RWPE1 (cell line): ENCODE measurements at regions not wholly inside any gene's neighbourhood (a gene's known extent, or its start where the extent isn't known, plus 50 kb on each side); places are given as distances from the start of the nearest gene placed in this dataset.

Experiments used
- CTCF ChIA-PET: fragments of 350-600 bp; sonication (Branson Sonifier 250); formaldehyde crosslinking; extraction: SDS; loops from one replicate; lab custom pipeline; 2021; lab: Yijun Ruan, JAX
- POLR2A ChIA-PET: fragments of 400-600 bp; formaldehyde crosslinking; extraction: SDS; loops from one replicate; lab custom pipeline; 2020; ENCODE audit warnings: antibody characterized with exemption; ENCODE audit not compliant: low non-redundant PET; lab: Yijun Ruan, JAX
- DNase-seq: peaks from one replicate; pipeline ENCODE4 v3.0.0; 2012; ENCODE audit warnings: low spot score
- H3K27ac ChIP-seq: fragments of 450-650 bp; 2 replicates; pipeline ENCODE4 v1.5.1; 2017
- TF ChIP-seq, protein P1 (sequence below): fragments of 450-650 bp; conservative IDR thresholded peaks from 2 replicates; pipeline ENCODE4 v1.5.1; 2017; ENCODE audit warnings: low read depth, mild to moderate bottlenecking

- POLR2A ChIA-PET: no interaction called here
- no peak for DNase-seq
- TF ChIP-seq, protein P1, sequence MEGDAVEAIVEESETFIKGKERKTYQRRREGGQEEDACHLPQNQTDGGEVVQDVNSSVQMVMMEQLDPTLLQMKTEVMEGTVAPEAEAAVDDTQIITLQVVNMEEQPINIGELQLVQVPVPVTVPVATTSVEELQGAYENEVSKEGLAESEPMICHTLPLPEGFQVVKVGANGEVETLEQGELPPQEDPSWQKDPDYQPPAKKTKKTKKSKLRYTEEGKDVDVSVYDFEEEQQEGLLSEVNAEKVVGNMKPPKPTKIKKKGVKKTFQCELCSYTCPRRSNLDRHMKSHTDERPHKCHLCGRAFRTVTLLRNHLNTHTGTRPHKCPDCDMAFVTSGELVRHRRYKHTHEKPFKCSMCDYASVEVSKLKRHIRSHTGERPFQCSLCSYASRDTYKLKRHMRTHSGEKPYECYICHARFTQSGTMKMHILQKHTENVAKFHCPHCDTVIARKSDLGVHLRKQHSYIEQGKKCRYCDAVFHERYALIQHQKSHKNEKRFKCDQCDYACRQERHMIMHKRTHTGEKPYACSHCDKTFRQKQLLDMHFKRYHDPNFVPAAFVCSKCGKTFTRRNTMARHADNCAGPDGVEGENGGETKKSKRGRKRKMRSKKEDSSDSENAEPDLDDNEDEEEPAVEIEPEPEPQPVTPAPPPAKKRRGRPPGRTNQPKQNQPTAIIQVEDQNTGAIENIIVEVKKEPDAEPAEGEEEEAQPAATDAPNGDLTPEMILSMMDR: no peak
- H3K27ac ChIP-seq: no peak overlapping the region
- CTCF ChIA-PET: no interaction called here
These were observed 384.6 kb downstream of the RRAGC start for GRCh38 chr1:38474738-38475623.

GRCh38 chr1:38466487-38466886 is 393.1 kb downstream of the RRAGC start:
- ChIA-PET CTCF (interaction anchor here (0.6 kb wide), 1 partner anchor 24 kb away, joined by 3 read pairs; no protein-coding TSS in a partner anchor), POLR2A (no interaction called here)
- DNase-seq: no peak
- no peak overlapping the region for H3K27ac ChIP-seq
- TF ChIP-seq, protein P1: no peak

GRCh38 chr1:38465460-38465859 is 394.1 kb downstream of the RRAGC start:
- ChIA-PET POLR2A (no interaction called here), CTCF (no interaction called here)
- no peak overlapping the region for H3K27ac ChIP-seq
- TF ChIP-seq, protein P1: no peak
- DNase-seq: no peak

DNA sequence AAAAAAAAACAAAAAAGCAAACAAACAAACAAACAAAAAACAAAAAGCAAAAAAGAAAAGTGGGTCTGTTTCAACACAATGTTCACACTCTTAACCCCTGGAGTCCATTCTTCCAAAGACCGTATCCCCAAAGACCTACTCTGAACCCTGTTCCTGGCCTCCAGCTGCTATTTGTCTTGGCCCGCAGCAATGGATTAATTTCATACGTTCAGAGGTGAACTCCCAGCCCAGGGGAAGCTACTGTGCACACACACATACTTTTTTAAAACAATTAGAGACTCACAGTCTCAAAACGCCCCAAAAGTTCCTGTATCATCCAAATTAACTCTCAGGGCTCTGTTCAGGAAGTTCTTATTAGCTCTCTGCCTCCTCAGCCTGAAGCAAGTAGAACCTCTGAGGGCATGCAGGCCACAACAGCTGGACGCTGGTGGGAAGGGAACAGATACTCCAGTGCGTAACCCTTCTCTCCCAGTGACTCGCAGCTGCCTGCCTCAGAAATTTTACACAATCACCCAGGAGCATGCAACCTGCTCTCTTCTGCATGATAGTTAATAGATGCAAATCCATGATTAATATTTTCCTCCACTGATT is 395.4 kb downstream of the RRAGC start:
- CTCF ChIA-PET: no interaction called here
- H3K27ac ChIP-seq: no peak overlapping the region
- no peak for DNase-seq
- TF ChIP-seq, protein P1: no peak
- POLR2A ChIA-PET: no interaction called here

DNA sequence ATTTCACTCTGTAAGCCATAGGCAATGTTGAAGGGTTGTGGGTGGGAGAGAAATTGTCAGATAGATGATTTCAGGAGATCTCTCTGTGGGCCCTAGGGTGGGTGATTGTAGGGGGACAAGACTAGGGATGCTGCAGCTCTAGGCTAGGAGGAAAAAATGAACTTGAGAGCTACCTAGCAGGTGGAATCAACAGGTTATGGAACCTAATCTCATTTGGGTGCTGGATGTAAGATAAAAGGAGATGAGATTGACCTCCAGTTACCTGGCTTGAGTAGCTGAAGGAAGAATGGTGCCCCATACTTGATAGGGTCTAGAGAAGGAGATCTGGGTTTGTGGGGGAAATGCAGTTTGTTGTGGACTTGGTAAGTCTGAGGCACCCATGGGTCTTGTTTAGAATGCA is 396.5 kb downstream of the RRAGC start:
- TF ChIP-seq, protein P1: no peak
- CTCF ChIA-PET: interaction anchor here (0.6 kb wide), 1 partner anchor 636 kb away, joined by 3 read pairs; no protein-coding TSS in a partner anchor
- no peak for DNase-seq
- H3K27ac ChIP-seq: no peak overlapping the region
- POLR2A ChIA-PET: no interaction called here

DNA sequence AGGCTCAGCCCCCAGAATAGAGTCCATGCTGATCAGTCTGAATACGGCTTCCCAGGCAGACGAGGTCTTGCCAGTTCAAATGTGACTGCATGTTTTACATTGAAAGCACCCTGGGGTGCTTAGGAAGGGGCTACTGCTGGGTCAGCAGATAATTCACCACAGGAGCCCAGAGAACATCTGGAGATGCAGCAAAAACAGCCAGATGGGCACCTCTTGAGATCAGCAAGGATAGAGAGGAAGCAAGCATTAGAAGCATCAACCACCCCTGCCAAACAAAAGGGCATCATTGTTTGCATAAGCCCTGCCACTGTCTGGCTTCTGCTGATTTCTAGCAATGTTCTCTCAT is 403.1 kb downstream of the RRAGC start:
- DNase-seq: no peak
- ChIA-PET CTCF (no interaction called here), POLR2A (no interaction called here)
- TF ChIP-seq, protein P1: no peak
- no peak overlapping the region for H3K27ac ChIP-seq
